SKM-1 (cell line): ENCODE measurements at regions not wholly inside any gene's neighbourhood (a gene's known extent, or its start where the extent isn't known, plus 50 kb on each side); places are given as distances from the start of the nearest gene placed in this dataset.

Experiments
- DNase-seq: peaks from one replicate; lab custom pipeline; 2025; ENCODE audit not compliant: unreplicated experiment; lab: John Stamatoyannopoulos, UW

- DNase-seq, result no peak
These were observed 220.3 kb upstream of the FGGY start for GRCh38 chr1:59076612-59077011.

GRCh38 chr1:59077466-59078069, 219.3 kb upstream of the FGGY start:
- no peak for DNase-seq

- DNase-seq, result no peak
These were observed 218.7 kb upstream of the FGGY start for GRCh38 chr1:59078070-59078800.

- no peak for DNase-seq
These were observed 218.0 kb upstream of the FGGY start for GRCh38 chr1:59078866-59079265.

GRCh38 chr1:59079434-59080140, 217.3 kb upstream of the FGGY start:
- DNase-seq, result no peak

GRCh38 chr1:59081181-59081580, 215.7 kb upstream of the FGGY start:
- no peak for DNase-seq

GRCh38 chr1:59081795-59082194, 215.1 kb upstream of the FGGY start:
- DNase-seq, result no peak

GRCh38 chr1:59083946-59084865, 212.7 kb upstream of the FGGY start:
- DNase-seq, result no peak

- DNase-seq, result no peak
These were observed 211.8 kb upstream of the FGGY start for GRCh38 chr1:59085101-59085500.

- DNase-seq, result no peak
These were observed 207.7 kb upstream of the FGGY start for GRCh38 chr1:59089036-59089798.

GRCh38 chr1:59089922-59090457, 206.9 kb upstream of the FGGY start:
- DNase-seq, result no peak

GRCh38 chr1:59092126-59092525, 204.8 kb upstream of the FGGY start:
- DNase-seq, result no peak

GRCh38 chr1:59094001-59094400, 202.9 kb upstream of the FGGY start:
- no peak for DNase-seq

- DNase-seq, result no peak
These were observed 200.4 kb upstream of the FGGY start for GRCh38 chr1:59096501-59096900.

- DNase-seq, result no peak
These were observed 198.2 kb upstream of the FGGY start for GRCh38 chr1:59098655-59099054.

GRCh38 chr1:59100708-59101374, 196.1 kb upstream of the FGGY start:
- DNase-seq, result no peak

- DNase-seq, result no peak
These were observed 195.4 kb upstream of the FGGY start for GRCh38 chr1:59101518-59101917.

- DNase-seq, result no peak
These were observed 193.4 kb upstream of the FGGY start for GRCh38 chr1:59103457-59103856.

GRCh38 chr1:59104191-59104760, 192.6 kb upstream of the FGGY start:
- DNase-seq, result no peak
